K562 (cell line): ENCODE measurements at regions not wholly inside any gene's neighbourhood (a gene's known extent, or its start where the extent isn't known, plus 50 kb on each side); places are given as distances from the start of the nearest gene placed in this dataset.

ENCODE experiments used
- ATAC-seq: fragments of 200-7000 bp; cut with Tn5 transposase; 3 replicates; pipeline ENCODE4 v1.9.1; 2020; ENCODE audit warnings: moderate library complexity
- BruUV-seq: library from RNA; stranded (reverse); fragments of 400-500 nt; replicated peaks from 2 replicates; lab custom pipeline; 2021; lab: Mats Ljungman, UMichigan
- CTCF ChIA-PET: fragments of 300-600 bp; formaldehyde crosslinking; extraction: SDS; loops from one replicate; lab custom pipeline; 2021; ENCODE audit warnings: low intra/inter-chr PET ratio; lab: Yijun Ruan, JAX
- POLR2A ChIA-PET: fragments of 300-600, 350-650 bp; sonication (Branson Sonifier 250); formaldehyde crosslinking; extraction: SDS; loops from one replicate; lab custom pipeline; 2021; ENCODE audit warnings: antibody characterized with exemption, inconsistent platforms; lab: Yijun Ruan, JAX
- DNase-seq, 4 experiments: peaks; one replicate each; pipeline versions ENCODE4 v3.0.0 to v3.0.0-alpha.2; 2011 to 2018; ENCODE audit warnings: low spot score in 3 of 4, mixed read lengths in 3 of 4; ENCODE audit errors: extremely low read depth in 1 of 4
- FAIRE-seq: peaks from 2 replicates; lab custom pipeline; 2011; peaks lifted over from hg19 to GRCh38; lab: Jason Lieb, UNC
- H2AFZ ChIP-seq: 2 replicates; pipeline ENCODE4 v1.6.0; 2011; ENCODE audit warnings: low read depth, low read length, control low read depth, inconsistent platforms
- H3K27ac ChIP-seq: fragments of 200-600 bp; 3 replicates; pipeline ENCODE4 v1.8.0; 2011; ENCODE audit warnings: low read depth, mild to moderate bottlenecking, control low read depth, inconsistent platforms, low read length, moderate library complexity, mixed read lengths; ENCODE audit errors: extremely low read depth
- H3K27me3 ChIP-seq, 2 experiments: fragments of 300-600 bp in 1 of 2; 2 replicates in 1 of 2; 3 replicates in 1 of 2; pipeline versions ENCODE4 v1.6.0 to v1.8.0; 2011; ENCODE audit warnings: inconsistent platforms in 2 of 2, low read length in 2 of 2, mild to moderate bottlenecking in 1 of 2, mixed read lengths in 1 of 2, moderate library complexity in 1 of 2; ENCODE audit not compliant: control insufficient read depth in 2 of 2, insufficient read depth in 2 of 2
- H3K36me3 ChIP-seq: fragments of 300-600 bp; 3 replicates; pipeline ENCODE4 v1.8.0; 2011; ENCODE audit warnings: mild to moderate bottlenecking, low read length, inconsistent platforms; ENCODE audit not compliant: control insufficient read depth, insufficient read depth
- H3K4me1 ChIP-seq, 2 experiments: fragments of 200-600 bp in 1 of 2; replicated peaks in 1 of 2; 2 replicates in 1 of 2; 3 replicates in 1 of 2; pipeline versions ENCODE4 v1.5.1 to v1.8.0; 2011; ENCODE audit warnings: inconsistent platforms in 2 of 2, low read length in 2 of 2, mild to moderate bottlenecking in 1 of 2, mixed read lengths in 1 of 2, moderate library complexity in 1 of 2; ENCODE audit not compliant: control insufficient read depth in 2 of 2, insufficient read depth in 2 of 2
- H3K4me2 ChIP-seq: 2 replicates; pipeline ENCODE4 v1.6.1; 2011; ENCODE audit warnings: low read length, control low read depth, inconsistent platforms, mixed read lengths; ENCODE audit not compliant: insufficient read depth
- H3K4me3 ChIP-seq: fragments of 200-600 bp; sonication (generic), shearing (Covaris generic); 2 replicates; pipeline ENCODE4 v1.5.1; 2016; ENCODE audit warnings: control low read depth, inconsistent platforms
- H3K79me2 ChIP-seq: fragments of 200-600 bp; 3 replicates; pipeline ENCODE4 v1.8.0; 2011; ENCODE audit warnings: low read length, inconsistent platforms; ENCODE audit not compliant: control insufficient read depth, insufficient read depth
- H3K9ac ChIP-seq, 2 experiments: 2 replicates each; pipeline versions ENCODE4 v1.6.0 to v1.6.1; 2011; ENCODE audit warnings: low read depth in 2 of 2, low read length in 2 of 2, control low read depth in 1 of 2, inconsistent platforms in 1 of 2, mild to moderate bottlenecking in 1 of 2, mixed read lengths in 1 of 2; ENCODE audit not compliant: insufficient read depth in 1 of 2
- H3K9me1 ChIP-seq: one replicate; pipeline ENCODE4 v1.6.0; 2011; ENCODE audit warnings: inconsistent platforms, mild to moderate bottlenecking, low read length, moderate library complexity; ENCODE audit not compliant: control insufficient read depth, insufficient read depth
- H3K9me3 ChIP-seq: replicated peaks from 2 replicates; pipeline ENCODE4 v1.5.1; 2011; ENCODE audit warnings: low read depth, low read length, inconsistent platforms; ENCODE audit not compliant: control insufficient read depth, insufficient read depth
- H4K20me1 ChIP-seq: replicated peaks from 2 replicates; pipeline ENCODE4 v1.6.1; 2011; ENCODE audit warnings: low read length, inconsistent platforms, mixed read lengths; ENCODE audit not compliant: control insufficient read depth, insufficient read depth
- ATF3 ChIP-seq, 2 experiments: fragments of 450-650 bp in 1 of 2; sonication (generic) in 1 of 2; formaldehyde crosslinking in 1 of 2; IDR thresholded peaks in 1 of 2; conservative IDR thresholded peaks in 1 of 2; 2 replicates each; pipeline versions ENCODE4 v1.6.1 to v1.8.1; 2016 to 2023; ENCODE audit warnings: mild to moderate bottlenecking in 2 of 2, moderate library complexity in 2 of 2, inconsistent platforms in 1 of 2, missing genetic modification reagents in 1 of 2
- MAFG ChIP-seq: fragments of 450-650 bp; conservative IDR thresholded peaks from 2 replicates; pipeline ENCODE4 v1.6.1; 2016; ENCODE audit warnings: missing genetic modification characterization, missing compliant biosample characterization
- MEF2A ChIP-seq: IDR thresholded peaks from 2 replicates; pipeline ENCODE4 v1.6.1; 2011; ENCODE audit warnings: low read depth, mild to moderate bottlenecking, low read length, moderate library complexity; ENCODE audit not compliant: control insufficient read depth
- NELFE ChIP-seq: IDR thresholded peaks from 2 replicates; pipeline ENCODE4 v1.6.1; 2011; ENCODE audit warnings: mild to moderate bottlenecking; ENCODE audit not compliant: insufficient read depth, insufficient read length
- PHB ChIP-seq: fragments of 250-450 bp; sonication (Bioruptor Pico); IDR thresholded peaks from 2 replicates; pipeline ENCODE4 v1.5.0; 2021
- TARDBP ChIP-seq: fragments of 450-650 bp; IDR thresholded peaks from 2 replicates; pipeline ENCODE4 v1.6.1; 2016
- ZBTB1 ChIP-seq: sonication (generic); formaldehyde crosslinking; IDR thresholded peaks from 2 replicates; pipeline ENCODE4 v1.8.1; 2023; ENCODE audit warnings: missing genetic modification reagents, low read depth, mild to moderate bottlenecking, borderline replicate concordance
- ZNF316 ChIP-seq: fragments of 450-650 bp; IDR thresholded peaks from 2 replicates; pipeline ENCODE4 v1.6.1; 2016
- WGBS: fragments of 100-300 bp; shearing (Covaris generic); methylation state at CpG from one replicate; pipeline ENCODE4 v1.1.6; 2016; ENCODE audit warnings: low coverage, mixed read lengths; ENCODE audit not compliant: insufficient coverage; ENCODE audit errors: missing lambda C conversion rate; 5-methylcytosine and 5-hydroxymethylcytosine counted together
- in situ Hi-C: fragments of 300-500 bp; cut with MboI; formaldehyde crosslinking; loops from 4 replicates; pipeline ENCODE4 v1.15.0; 2018; ENCODE audit warnings: inconsistent platforms, mixed read lengths
- intact Hi-C: fragments of 100-400 bp; cut with micrococcal nuclease; formaldehyde crosslinking; loops from 2 replicates; pipeline ENCODE4 v1.14.2; 2022

- peaks cover 0 to 5% of the 10 kb centered on the region in 2 experiments; a peak in 1 of 5 replicates for H3K27me3 ChIP-seq
- 0% methylated on average over 2 of the region's 2 CpGs for WGBS
- H3K4me1 ChIP-seq = no peaks in the 10 kb centered on the region
- CTCF ChIA-PET = no interaction called here
- H3K9me3 ChIP-seq = no peaks in the 10 kb centered on the region
- no peaks in the 10 kb centered on the region for H3K79me2 ChIP-seq
- H2AFZ ChIP-seq = no peak overlapping the region
- H3K9me1 ChIP-seq = no peaks in the 10 kb centered on the region
- H3K4me3 ChIP-seq = no peak overlapping the region
- no TSS peak for BruUV-seq
- POLR2A ChIA-PET = no interaction called here
- in situ Hi-C loops = no loop called here
- no peak overlapping the region for H3K9ac ChIP-seq
- H4K20me1 ChIP-seq = no peaks in the 10 kb centered on the region
- no peak overlapping the region for H3K4me2 ChIP-seq
- no peak for TF ChIP-seq TARDBP
- no peak for TF ChIP-seq NELFE
- 0 out of 2 replicates have a peak, but pooled peaks have one; percentile 21 for TF ChIP-seq MAFG
- TF ChIP-seq PHB (CRISPR knock-in tag) = no peak
- TF ChIP-seq ZNF316 = peak; percentile 20; the same call in 1 of the 2 replicates
- TF ChIP-seq MEF2A = no peak
- TF ChIP-seq, all 486 proteins: peak for 2
- DNase-seq = no peak
- intact Hi-C loops = no loop called here
- Histone ChIP-seq H3K27ac (no peak overlapping the region), H3K36me3 (no peaks in the 10 kb centered on the region)
- FAIRE-seq = no peak
- ATAC-seq = no peak
Observed at GRCh38 chrX:8946563-8946962, 87.4 kb downstream of the FAM9B start.

- Histone ChIP-seq H3K4me2 (no peak overlapping the region), H3K9me1 (no peaks in the 10 kb centered on the region), H3K27ac (no peak overlapping the region), H4K20me1 (no peaks in the 10 kb centered on the region), H3K79me2 (no peaks in the 10 kb centered on the region), H3K9me3 (no peaks in the 10 kb centered on the region)
- in situ Hi-C loops = no loop called here
- CTCF ChIA-PET = no interaction called here
- TF ChIP-seq ZBTB1 (no peak), ATF3 (IDR thresholded peaks at IDR 0.05) (0 out of 2 replicates have a peak, but pooled peaks have one; percentile 10), ATF3 (CRISPR knock-in tag; conservative IDR thresholded peaks at IDR 0.05) (no peak)
- TF ChIP-seq, all 486 proteins: peak for 1
- no peak for FAIRE-seq
- H3K4me1 ChIP-seq = no peaks in the 10 kb centered on the region
- no peak overlapping the region for H2AFZ ChIP-seq
- 0% methylated on average over 3 of the region's 3 CpGs for WGBS
- BruUV-seq = no TSS peak
- POLR2A ChIA-PET = no interaction called here
- H3K36me3 ChIP-seq = no peaks in the 10 kb centered on the region
- H3K4me3 ChIP-seq = no peak overlapping the region
- H3K27me3 ChIP-seq = no peaks in the 10 kb centered on the region
- DNase-seq = no peak
- no peak overlapping the region for H3K9ac ChIP-seq
- no peak for ATAC-seq
- intact Hi-C loops = no loop called here
Observed at GRCh38 chrX:8939322-8939721, 94.6 kb downstream of the FAM9B start.
